SJSA1 (cell line): ENCODE measurements at regions not wholly inside any gene's neighbourhood (a gene's known extent, or its start where the extent isn't known, plus 50 kb on each side); places are given as distances from the start of the nearest gene placed in this dataset.

Source experiments
- DNase-seq, 2 experiments: peaks; one replicate each; pipeline ENCODE4 v3.0.0-alpha.2; 2015 to 2020; ENCODE audit warnings: low spot score in 2 of 2, low read depth in 1 of 2
- H3K27ac ChIP-seq: fragments of 250-450 bp; sonication (Bioruptor Pico); 2 replicates; pipeline ENCODE4 v1.5.1; 2020; ENCODE audit warnings: mild to moderate bottlenecking, moderate library complexity
- H3K27me3 ChIP-seq: fragments of 250-450 bp; sonication (Bioruptor Pico); replicated peaks from 2 replicates; pipeline ENCODE4 v1.5.1; 2020; ENCODE audit warnings: mild to moderate bottlenecking, moderate library complexity
- H3K36me3 ChIP-seq: fragments of 250-450 bp; sonication (Bioruptor Pico); 2 replicates; pipeline ENCODE4 v1.5.1; 2020; ENCODE audit warnings: mild to moderate bottlenecking
- H3K4me1 ChIP-seq: fragments of 250-450 bp; sonication (Bioruptor Pico); replicated peaks from 2 replicates; pipeline ENCODE4 v1.6.1; 2021; ENCODE audit warnings: mild to moderate bottlenecking
- H3K4me3 ChIP-seq: fragments of 250-450 bp; sonication (Bioruptor Pico); 2 replicates; pipeline ENCODE4 v1.5.1; 2020; ENCODE audit warnings: mild to moderate bottlenecking
- H3K9me3 ChIP-seq: fragments of 250-450 bp; sonication (Bioruptor Pico); replicated peaks from 2 replicates; pipeline ENCODE4 v1.5.1; 2020; ENCODE audit warnings: mild to moderate bottlenecking

- Histone ChIP-seq H3K4me1 (peaks cover 5% of the 10 kb centered on the region), H3K4me3 (no peak overlapping the region), H3K27me3 (peaks cover 21% of the 10 kb centered on the region), H3K9me3 (no peaks in the 10 kb centered on the region), H3K27ac (no peak overlapping the region), H3K36me3 (no peaks in the 10 kb centered on the region)
- no peak for DNase-seq
Observed at GRCh38 chr22:49630448-49630946, 197.2 kb downstream of the BRD1 start.

- Histone ChIP-seq H3K9me3 (no peaks in the 10 kb centered on the region), H3K27ac (no peak overlapping the region), H3K36me3 (no peaks in the 10 kb centered on the region), H3K27me3 (peaks cover 24% of the 10 kb centered on the region), H3K4me3 (no peak overlapping the region), H3K4me1 (peaks cover 5% of the 10 kb centered on the region)
- no peak for DNase-seq
Observed at GRCh38 chr22:49629586-49630447, 197.9 kb downstream of the BRD1 start.

- no peak for DNase-seq
- peaks cover 24% of the 10 kb centered on the region for H3K27me3 ChIP-seq
- peaks cover 5% of the 10 kb centered on the region for H3K4me1 ChIP-seq
- H3K4me3 ChIP-seq: no peak overlapping the region
- no peaks in the 10 kb centered on the region for H3K9me3 ChIP-seq
- no peak overlapping the region for H3K27ac ChIP-seq
- H3K36me3 ChIP-seq: no peaks in the 10 kb centered on the region
Observed at GRCh38 chr22:49629261-49629570, 198.5 kb downstream of the BRD1 start.

- peaks cover 23% of the 10 kb centered on the region for H3K27me3 ChIP-seq
- H3K9me3 ChIP-seq: no peaks in the 10 kb centered on the region
- H3K4me3 ChIP-seq: no peak overlapping the region
- H3K4me1 ChIP-seq: peaks cover 5% of the 10 kb centered on the region
- H3K27ac ChIP-seq: no peak overlapping the region
- H3K36me3 ChIP-seq: no peaks in the 10 kb centered on the region
- DNase-seq: peak in 1 of 2 experiments; percentile 12
Observed at GRCh38 chr22:49628391-49629260, 199.0 kb downstream of the BRD1 start.

- no peaks in the 10 kb centered on the region for H3K9me3 ChIP-seq
- H3K4me3 ChIP-seq: no peak overlapping the region
- DNase-seq: peak in 1 of 2 experiments; percentile 13
- no peak overlapping the region for H3K27ac ChIP-seq
- peaks cover 5% of the 10 kb centered on the region for H3K4me1 ChIP-seq
- peaks cover 20% of the 10 kb centered on the region for H3K27me3 ChIP-seq
- no peaks in the 10 kb centered on the region for H3K36me3 ChIP-seq
Observed at GRCh38 chr22:49627217-49628181, 200.2 kb downstream of the BRD1 start.

GRCh38 chr22:49626361-49627216 lies 201.1 kb downstream of the BRD1 start:
- Histone ChIP-seq H3K9me3 (no peaks in the 10 kb centered on the region), H3K4me3 (no peak overlapping the region), H3K36me3 (no peaks in the 10 kb centered on the region), H3K27me3 (peaks cover 20% of the 10 kb centered on the region), H3K4me1 (no peaks in the 10 kb centered on the region), H3K27ac (no peak overlapping the region)
- no peak for DNase-seq

- no peak for DNase-seq
- Histone ChIP-seq H3K36me3 (no peaks in the 10 kb centered on the region), H3K27me3 (peaks cover 20% of the 10 kb centered on the region), H3K4me1 (no peaks in the 10 kb centered on the region), H3K4me3 (no peak overlapping the region), H3K9me3 (no peaks in the 10 kb centered on the region), H3K27ac (no peak overlapping the region)
Observed at GRCh38 chr22:49624421-49625177, 203.1 kb downstream of the BRD1 start.

GRCh38 chr22:49623715-49624114 lies 204.0 kb downstream of the BRD1 start:
- H3K4me3 ChIP-seq: no peak overlapping the region
- no peaks in the 10 kb centered on the region for H3K9me3 ChIP-seq
- no peaks in the 10 kb centered on the region for H3K4me1 ChIP-seq
- no peak overlapping the region for H3K27ac ChIP-seq
- H3K36me3 ChIP-seq: no peaks in the 10 kb centered on the region
- no peak for DNase-seq
- peaks cover 18% of the 10 kb centered on the region for H3K27me3 ChIP-seq

GRCh38 chr22:49623176-49623575 lies 204.5 kb downstream of the BRD1 start:
- no peaks in the 10 kb centered on the region for H3K36me3 ChIP-seq
- DNase-seq: no peak
- peaks cover 12% of the 10 kb centered on the region for H3K27me3 ChIP-seq
- H3K27ac ChIP-seq: no peak overlapping the region
- no peak overlapping the region for H3K4me3 ChIP-seq
- H3K4me1 ChIP-seq: no peaks in the 10 kb centered on the region
- no peaks in the 10 kb centered on the region for H3K9me3 ChIP-seq

GRCh38 chr22:49622241-49623105 lies 205.2 kb downstream of the BRD1 start:
- no peaks in the 10 kb centered on the region for H3K9me3 ChIP-seq
- H3K36me3 ChIP-seq: no peaks in the 10 kb centered on the region
- no peak for DNase-seq
- H3K4me1 ChIP-seq: no peaks in the 10 kb centered on the region
- H3K27ac ChIP-seq: no peak overlapping the region
- H3K27me3 ChIP-seq: peaks cover 6% of the 10 kb centered on the region; the same call in 1 of the 2 replicates
- H3K4me3 ChIP-seq: no peak overlapping the region

- H3K27ac ChIP-seq: no peak overlapping the region
- DNase-seq: no peak
- 0 out of 2 replicates have a peak, but pooled peaks cover 4% of the 10 kb centered on the region for H3K27me3 ChIP-seq
- H3K4me1 ChIP-seq: no peaks in the 10 kb centered on the region
- H3K4me3 ChIP-seq: no peak overlapping the region
- no peaks in the 10 kb centered on the region for H3K9me3 ChIP-seq
- H3K36me3 ChIP-seq: no peaks in the 10 kb centered on the region
Observed at GRCh38 chr22:49621601-49622210, 206.0 kb downstream of the BRD1 start.
